RPMI7951 (cell line): ENCODE measurements at regions not wholly inside any gene's neighbourhood (a gene's known extent, or its start where the extent isn't known, plus 50 kb on each side); places are given as distances from the start of the nearest gene placed in this dataset.
"Not testable (repeated sequence)": the region's sequence is repeated elsewhere in the genome, so short reads cannot be mapped to it uniquely, and the experiment has no call there.

Source experiments
- DNase-seq: peaks from one replicate; pipeline ENCODE4 v3.0.0-alpha.2; 2012; ENCODE audit warnings: low read depth

GRCh38 chr13:84870190-84870589, 929.0 kb downstream of the SLITRK6 start:
- DNase-seq, result peak; percentile 13

- no peak for DNase-seq
Measured at GRCh38 chr13:84867246-84867645, 932.0 kb downstream of the SLITRK6 start.

DNA sequence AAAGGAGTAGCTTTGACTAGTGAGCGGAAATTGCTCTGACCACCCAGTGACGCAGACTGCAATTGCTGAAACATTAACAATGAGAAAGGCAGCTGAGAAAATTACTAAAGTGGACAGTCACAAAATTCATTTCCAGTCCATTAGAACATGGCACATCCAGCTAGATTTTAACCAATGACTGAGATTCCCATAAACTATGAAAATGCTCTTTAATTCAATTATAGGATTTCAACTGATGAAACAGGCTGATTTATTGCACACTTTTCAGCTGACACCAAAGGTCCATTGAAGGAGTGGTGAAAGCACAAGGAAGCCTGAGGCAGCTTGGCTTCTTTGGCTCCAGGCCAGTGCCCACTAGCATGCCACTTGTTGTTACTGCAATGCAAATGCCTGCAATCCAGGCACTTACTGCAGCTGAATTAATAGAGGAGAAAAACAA, 933.4 kb downstream of the SLITRK6 start:
- DNase-seq, result peak; percentile 29

- DNase-seq, result no peak
Measured at GRCh38 chr13:84864341-84864740, 934.9 kb downstream of the SLITRK6 start.

GRCh38 chr13:84847107-84847506, 952.1 kb downstream of the SLITRK6 start:
- DNase-seq, result no peak

DNA sequence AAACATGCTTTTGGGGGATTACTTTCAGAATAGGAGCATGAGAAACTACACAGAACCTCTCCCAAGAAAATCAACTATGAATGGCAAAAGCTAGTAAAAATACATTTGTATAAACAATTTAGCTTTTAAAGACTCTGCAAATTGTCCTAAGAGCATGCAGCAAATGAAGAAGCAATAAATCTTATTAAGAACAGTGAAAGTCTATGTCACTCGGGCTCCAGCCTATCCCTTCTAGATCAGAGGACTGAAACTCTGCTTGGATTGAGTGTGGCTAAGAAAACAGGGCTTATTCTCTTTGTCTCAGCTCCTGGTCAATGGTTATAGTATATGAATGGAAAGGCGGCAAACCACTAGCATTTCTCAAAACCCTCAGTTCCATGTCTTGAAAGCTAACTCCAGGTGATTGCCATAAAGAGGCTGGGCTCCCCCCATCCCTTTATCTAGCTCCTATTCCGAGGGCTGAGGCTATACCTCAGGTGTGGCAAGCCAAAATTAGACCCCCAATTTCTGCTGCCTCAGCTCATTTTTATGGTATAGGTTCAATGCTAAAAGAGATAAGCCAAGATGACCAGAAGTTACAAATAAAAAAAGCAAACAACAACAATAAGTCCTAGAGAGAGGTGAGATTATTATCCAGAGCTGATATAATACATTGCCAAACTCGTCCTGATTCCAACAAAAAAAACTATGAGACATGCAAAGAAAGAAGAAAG, 953.2 kb downstream of the SLITRK6 start:
- no peak for DNase-seq

- DNase-seq, result peak; percentile 3
Measured at GRCh38 chr13:84844473-84844872, 954.7 kb downstream of the SLITRK6 start.

GRCh38 chr13:84843368-84843767, 955.9 kb downstream of the SLITRK6 start:
- no peak for DNase-seq

DNA sequence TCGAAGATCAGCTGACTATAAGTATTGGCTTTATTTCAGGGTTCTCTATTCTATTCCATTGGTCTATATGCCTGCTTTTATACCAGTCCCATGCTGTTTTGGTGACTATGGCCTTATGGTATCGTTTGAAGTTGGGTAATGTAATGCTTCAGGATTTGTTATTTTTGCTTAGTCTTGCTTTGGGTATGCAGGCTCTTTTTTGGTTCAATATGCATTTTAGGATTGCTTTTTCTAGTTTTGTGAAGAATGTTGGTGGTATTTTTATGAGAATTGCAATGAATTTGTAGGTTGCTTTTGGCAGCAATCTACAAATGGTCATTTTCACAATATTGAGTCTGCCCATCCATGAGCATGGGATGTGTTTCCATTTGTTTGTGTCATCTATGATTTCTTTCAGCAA, 951.9 kb upstream of the SLITRK1 start:
- DNase-seq, result no peak

DNA sequence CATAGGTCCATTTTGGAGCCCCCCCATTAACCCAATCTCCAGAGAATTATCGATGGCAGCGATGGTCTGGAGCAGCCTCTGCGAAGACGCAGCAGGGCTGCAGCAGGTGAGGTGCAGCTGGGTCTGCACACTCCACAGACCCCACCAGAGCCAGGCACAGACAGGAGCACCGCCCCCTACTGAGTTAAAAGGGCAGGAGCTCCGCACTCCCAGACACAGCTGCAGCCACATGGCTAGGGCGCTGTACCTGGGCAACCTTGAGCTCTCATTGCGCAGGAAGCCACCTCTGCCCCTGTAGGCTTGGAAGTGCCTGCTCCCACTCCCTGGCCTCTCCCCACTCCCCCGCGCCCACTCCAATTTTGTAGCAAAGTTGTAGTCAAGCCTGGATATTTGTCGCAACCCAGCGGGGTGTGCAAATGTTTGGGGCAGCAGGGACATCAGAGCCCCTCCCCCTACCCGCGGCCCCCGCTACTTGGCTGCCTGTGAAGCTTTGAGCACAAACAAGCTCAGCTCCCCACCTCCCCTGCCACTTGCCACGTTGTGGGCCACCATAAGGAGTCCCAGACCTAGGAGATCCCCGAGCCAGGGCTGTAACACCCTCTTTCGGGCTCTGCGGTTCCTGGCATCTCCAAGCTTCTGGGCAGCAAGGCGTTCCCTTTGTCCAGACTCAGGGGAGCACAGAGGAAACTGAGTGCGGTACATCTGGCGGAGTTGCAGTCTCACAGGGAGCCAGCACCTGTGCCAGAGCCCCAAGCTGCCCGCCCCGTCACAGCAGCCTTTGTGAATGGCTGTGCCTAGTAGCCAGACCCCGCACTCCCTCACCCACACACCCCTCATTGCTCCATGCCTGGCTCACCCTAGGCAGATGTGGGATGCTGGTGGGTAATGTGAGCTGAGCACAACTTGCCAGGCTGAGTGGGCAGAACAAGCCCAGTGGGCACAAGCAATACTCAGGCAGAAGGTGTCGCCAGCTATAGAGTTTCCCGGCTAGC, 949.7 kb upstream of the SLITRK1 start:
- DNase-seq, result no peak

- DNase-seq, result no peak
Measured at GRCh38 chr13:84823528-84823927, 941.3 kb upstream of the SLITRK1 start.

GRCh38 chr13:84821261-84821660, 939.0 kb upstream of the SLITRK1 start:
- DNase-seq, result no peak

DNA sequence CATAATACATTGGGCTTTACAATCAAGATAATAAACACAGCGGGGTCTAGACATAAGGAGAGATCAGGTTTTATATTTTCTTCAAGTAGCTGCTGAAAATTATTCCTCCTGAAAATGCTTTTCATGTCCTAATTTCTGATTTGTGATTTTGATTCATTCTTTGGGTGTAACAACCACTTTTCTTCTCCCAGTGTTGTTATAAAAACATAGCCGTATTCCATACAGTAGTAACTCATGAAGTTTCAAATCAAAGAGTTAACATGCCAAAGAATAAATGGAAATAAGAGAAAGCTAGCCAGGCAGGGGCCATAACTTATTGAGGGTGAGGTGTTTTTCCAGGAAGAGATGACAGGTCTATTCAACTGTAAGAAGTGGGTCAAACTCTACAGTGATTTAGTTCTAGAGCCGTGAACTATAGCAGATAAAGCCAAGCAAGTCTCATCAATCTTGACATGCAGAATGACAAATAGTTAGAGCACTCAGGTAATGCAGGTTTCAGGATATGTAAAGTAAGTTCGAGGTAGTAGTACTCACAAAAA, 934.4 kb upstream of the SLITRK1 start:
- no peak for DNase-seq

DNA sequence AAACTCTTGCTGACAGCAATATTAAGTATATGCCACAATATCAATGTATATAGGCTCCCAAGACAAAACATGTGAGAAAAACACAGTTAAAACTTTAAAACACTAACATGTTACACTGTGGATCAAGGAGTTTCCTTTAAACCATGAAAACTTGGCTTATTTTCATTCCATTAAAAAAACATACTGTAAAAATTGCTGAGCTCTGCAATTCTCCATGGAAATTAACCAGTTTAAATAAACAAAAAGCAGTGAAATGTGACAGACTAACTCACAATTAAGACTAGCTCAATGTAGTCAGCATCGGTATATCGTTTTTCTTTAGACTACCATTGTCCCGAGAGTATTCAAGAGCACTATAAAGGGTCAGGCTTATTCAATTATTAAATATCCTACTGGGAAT, 930.5 kb upstream of the SLITRK1 start:
- DNase-seq, result no peak

- no peak for DNase-seq
Measured at GRCh38 chr13:84812078-84812477, 929.8 kb upstream of the SLITRK1 start.

DNA sequence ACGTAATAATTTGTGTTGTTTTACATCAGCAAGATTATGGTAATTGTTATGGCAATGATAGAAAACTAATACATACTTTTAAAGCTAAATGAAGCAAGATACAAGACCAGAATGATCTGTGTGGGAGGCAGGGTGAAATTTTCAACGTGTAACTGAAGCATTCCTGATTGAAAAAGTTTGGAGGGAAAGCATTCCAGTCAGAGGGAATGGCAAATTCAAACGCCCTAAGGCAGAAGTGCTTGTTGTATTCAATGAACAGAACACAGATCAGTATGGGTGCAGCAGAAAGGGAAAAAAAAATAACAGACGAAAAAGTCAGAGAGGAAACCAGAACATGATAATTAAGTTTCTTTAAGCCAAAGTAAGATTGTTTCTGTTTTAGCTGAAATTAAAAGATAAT, 928.5 kb upstream of the SLITRK1 start:
- DNase-seq, result no peak

DNA sequence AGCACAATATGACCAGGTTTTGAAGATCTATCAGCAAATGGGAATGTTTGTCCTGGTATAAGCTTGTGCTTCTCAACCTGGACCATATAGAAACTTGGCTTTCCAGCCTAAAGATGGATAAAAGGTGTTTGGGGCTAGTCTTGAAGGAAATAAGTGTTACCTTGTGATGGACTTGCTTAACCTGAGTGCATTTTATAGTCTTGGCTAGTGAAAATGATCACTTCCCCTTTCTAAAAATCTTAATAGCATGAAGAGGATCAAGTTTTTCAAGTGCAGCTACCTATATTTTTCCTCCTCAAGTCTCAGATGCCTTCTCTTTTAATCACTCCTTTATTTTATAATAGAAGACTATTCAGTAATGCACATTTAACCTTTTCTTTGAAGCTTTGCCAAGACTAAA, 919.8 kb upstream of the SLITRK1 start:
- DNase-seq, result no peak

DNA sequence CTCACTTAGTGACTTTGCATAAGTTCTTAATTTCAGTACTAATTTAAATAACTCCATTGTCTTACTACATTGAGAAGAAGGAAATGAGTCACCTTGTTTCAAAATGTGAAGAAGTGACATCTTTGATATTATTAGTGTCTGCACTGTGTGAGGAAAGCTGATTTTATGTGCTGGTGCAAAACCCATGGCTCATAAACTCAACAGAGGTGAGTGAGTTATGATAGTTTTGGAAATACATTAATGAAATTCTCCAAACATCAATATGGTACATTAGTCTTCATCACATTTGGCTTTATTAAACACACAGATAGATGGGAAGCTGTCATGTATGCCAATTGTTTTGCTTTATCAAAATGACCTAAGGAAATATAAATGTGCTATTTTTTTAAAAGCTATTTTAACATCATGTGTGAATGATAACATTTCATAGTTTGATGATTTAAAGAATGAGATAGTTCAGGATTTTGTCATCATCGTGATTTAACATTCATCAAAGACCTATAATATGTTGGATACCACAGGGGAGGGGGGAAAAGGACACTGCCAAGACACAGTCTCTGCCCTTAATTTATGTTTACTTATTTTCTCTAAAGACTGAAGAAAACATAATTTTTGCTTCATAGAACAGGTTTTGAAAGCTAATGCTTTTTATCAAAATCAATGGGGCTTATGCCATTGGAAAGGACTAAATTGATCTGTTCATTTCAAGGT, 902.3 kb upstream of the SLITRK1 start:
- DNase-seq, result no peak

DNA sequence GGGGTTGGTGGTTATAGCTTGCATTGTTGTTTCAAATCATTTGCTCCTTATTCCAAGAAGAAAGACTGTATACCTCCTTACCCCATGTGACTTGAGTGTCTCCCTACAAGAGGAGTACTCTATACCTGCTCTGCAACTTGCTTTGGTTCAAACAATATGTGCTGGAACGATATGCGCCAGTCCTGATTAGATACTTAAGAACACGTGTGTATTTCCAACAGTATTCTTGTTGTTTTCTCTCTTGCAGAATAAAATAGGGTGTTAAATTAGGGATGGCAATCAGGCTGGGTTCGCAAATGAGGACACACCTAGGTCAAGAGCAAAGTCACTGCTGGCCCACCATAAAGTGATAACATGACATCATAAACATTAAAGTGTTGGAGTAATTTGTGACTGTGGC, 895.0 kb upstream of the SLITRK1 start:
- DNase-seq, result no peak

GRCh38 chr13:84776593-84776992, 894.3 kb upstream of the SLITRK1 start:
- no peak for DNase-seq

GRCh38 chr13:84775920-84776319, 893.6 kb upstream of the SLITRK1 start:
- not testable (repeated sequence) for DNase-seq

DNA sequence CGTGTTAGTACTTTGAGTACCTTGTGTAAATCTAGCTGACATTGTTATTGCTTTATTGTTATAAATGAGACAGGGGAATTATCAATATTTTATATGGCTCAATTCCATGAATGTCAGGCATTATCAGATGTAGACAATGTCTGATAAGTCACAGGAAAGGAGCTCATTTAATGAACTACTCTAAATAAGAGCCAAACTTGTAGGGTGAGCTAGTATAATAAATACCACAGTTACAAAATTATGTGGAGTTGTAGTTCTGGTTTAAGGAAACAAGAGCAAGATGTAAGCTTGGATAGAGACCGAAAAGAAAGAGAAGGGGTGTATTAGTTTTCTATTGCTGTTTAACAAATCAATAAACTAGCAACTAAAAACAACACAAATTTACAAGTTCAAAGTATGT, 891.8 kb upstream of the SLITRK1 start:
- DNase-seq, result no peak
